ENCODE measurements at regions not wholly inside any gene's neighbourhood (a gene's known extent, or its start where the extent isn't known, plus 50 kb on each side); places are given as distances from the start of the nearest gene placed in this dataset.

DNA sequence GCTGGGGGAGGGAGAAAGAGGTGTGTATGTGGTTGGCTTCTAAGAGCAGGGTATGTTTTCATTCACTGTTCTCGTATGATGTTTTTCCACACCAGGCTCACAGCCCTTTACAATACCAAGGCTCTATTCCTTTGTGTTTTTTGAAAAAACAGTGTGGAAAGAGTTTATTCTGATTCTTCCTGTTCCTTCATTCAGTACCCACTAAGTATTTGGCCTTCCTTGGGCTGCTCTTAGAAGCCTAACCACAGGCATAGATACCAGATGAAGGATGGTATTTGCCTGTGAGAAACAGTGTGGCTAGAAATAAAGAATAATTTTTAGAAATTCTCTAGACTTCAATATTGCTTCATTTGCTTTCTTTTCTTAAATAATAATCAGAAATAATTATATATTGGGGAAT, 518.0 kb upstream of the DIPK2B start:
- TF ChIP-seq, protein P1, sequence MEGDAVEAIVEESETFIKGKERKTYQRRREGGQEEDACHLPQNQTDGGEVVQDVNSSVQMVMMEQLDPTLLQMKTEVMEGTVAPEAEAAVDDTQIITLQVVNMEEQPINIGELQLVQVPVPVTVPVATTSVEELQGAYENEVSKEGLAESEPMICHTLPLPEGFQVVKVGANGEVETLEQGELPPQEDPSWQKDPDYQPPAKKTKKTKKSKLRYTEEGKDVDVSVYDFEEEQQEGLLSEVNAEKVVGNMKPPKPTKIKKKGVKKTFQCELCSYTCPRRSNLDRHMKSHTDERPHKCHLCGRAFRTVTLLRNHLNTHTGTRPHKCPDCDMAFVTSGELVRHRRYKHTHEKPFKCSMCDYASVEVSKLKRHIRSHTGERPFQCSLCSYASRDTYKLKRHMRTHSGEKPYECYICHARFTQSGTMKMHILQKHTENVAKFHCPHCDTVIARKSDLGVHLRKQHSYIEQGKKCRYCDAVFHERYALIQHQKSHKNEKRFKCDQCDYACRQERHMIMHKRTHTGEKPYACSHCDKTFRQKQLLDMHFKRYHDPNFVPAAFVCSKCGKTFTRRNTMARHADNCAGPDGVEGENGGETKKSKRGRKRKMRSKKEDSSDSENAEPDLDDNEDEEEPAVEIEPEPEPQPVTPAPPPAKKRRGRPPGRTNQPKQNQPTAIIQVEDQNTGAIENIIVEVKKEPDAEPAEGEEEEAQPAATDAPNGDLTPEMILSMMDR (IDR thresholded peaks at IDR 0.05; ENCODE audit: insufficient read depth, low read length): no peak
- TF ChIP-seq REST (IDR thresholded peaks at IDR 0.05; ENCODE audit: insufficient replicate concordance, low read depth) (no peak), SPI1 (IDR thresholded peaks at IDR 0.05; ENCODE audit: borderline replicate concordance, low read depth) (no peak), POLR2AphosphoS5 (IDR thresholded peaks at IDR 0.05; ENCODE audit: low read depth) (no peak)
